DOHH2 (cell line): ENCODE measurements at regions not wholly inside any gene's neighbourhood (a gene's known extent, or its start where the extent isn't known, plus 50 kb on each side); places are given as distances from the start of the nearest gene placed in this dataset.
"Not testable (repeated sequence)": the region's sequence is repeated elsewhere in the genome, so short reads cannot be mapped to it uniquely, and the experiment has no call there.

Experiments used
- H3F3A ChIP-seq: fragments of 200-600 bp; sonication (generic), shearing (Covaris generic); 2 replicates; pipeline ENCODE4 v1.6.0; 2016; ENCODE audit warnings: antibody characterized with exemption, mild to moderate bottlenecking; ENCODE audit not compliant: control insufficient read depth, insufficient read depth
- H3K27ac ChIP-seq: fragments of 200-600 bp; sonication (generic); 2 replicates; pipeline ENCODE4 v1.5.1; 2014; ENCODE audit warnings: low read depth, mild to moderate bottlenecking, low read length, moderate library complexity
- H3K27me3 ChIP-seq: fragments of 200-600 bp; sonication (generic); 2 replicates; pipeline ENCODE4 v1.6.1; 2014; ENCODE audit warnings: mild to moderate bottlenecking, low read length, mixed read lengths; ENCODE audit not compliant: control insufficient read depth
- H3K36me3 ChIP-seq: fragments of 200-600 bp; sonication (generic); 2 replicates; pipeline ENCODE4 v1.6.1; 2014; ENCODE audit warnings: mild to moderate bottlenecking, low read length, moderate library complexity, mixed read lengths; ENCODE audit not compliant: control insufficient read depth
- H3K4me1 ChIP-seq: fragments of 200-600 bp; sonication (generic); 2 replicates; pipeline ENCODE4 v1.6.1; 2014; ENCODE audit warnings: mild to moderate bottlenecking, low read length, mixed read lengths; ENCODE audit not compliant: control insufficient read depth
- H3K4me2 ChIP-seq: fragments of 200-600 bp; sonication (generic); 2 replicates; pipeline ENCODE4 v1.6.0; 2014; ENCODE audit warnings: mild to moderate bottlenecking, low read length, moderate library complexity
- H3K4me3 ChIP-seq: fragments of 200-600 bp; sonication (generic); 2 replicates; pipeline ENCODE4 v1.5.1; 2014; ENCODE audit warnings: mild to moderate bottlenecking, low read length, mixed read lengths
- H3K79me2 ChIP-seq: fragments of 200-600 bp; sonication (generic); 2 replicates; pipeline ENCODE4 v1.6.1; 2014; ENCODE audit warnings: mild to moderate bottlenecking, low read length, mixed read lengths; ENCODE audit not compliant: control insufficient read depth
- H3K9me2 ChIP-seq: fragments of 200-600 bp; sonication (generic); replicated peaks from 2 replicates; pipeline ENCODE4 v1.6.1; 2014; ENCODE audit warnings: mild to moderate bottlenecking, low read length, mixed read lengths; ENCODE audit not compliant: control insufficient read depth
- H3K9me3 ChIP-seq: fragments of 200-600 bp; sonication (generic); 2 replicates; pipeline ENCODE4 v1.6.1; 2014; ENCODE audit warnings: antibody characterized with exemption, low read length, mixed read lengths; ENCODE audit not compliant: control insufficient read depth, insufficient read depth
- H4K20me1 ChIP-seq: fragments of 200-600 bp; sonication (generic); 2 replicates; pipeline ENCODE4 v1.6.0; 2014; ENCODE audit warnings: low read depth, mild to moderate bottlenecking, antibody characterized with exemption, low read length, moderate library complexity; ENCODE audit not compliant: control insufficient read depth, insufficient read depth
- EZH2phosphoT487 ChIP-seq: fragments of 200-600 bp; sonication (generic); IDR thresholded peaks from 2 replicates; pipeline ENCODE4 v1.6.1; 2017; ENCODE audit warnings: borderline replicate concordance, mild to moderate bottlenecking, antibody characterized with exemption, low read length, moderate library complexity, mixed read lengths
- TF ChIP-seq, protein P1 (sequence below): fragments of 200-600 bp; sonication (generic); IDR thresholded peaks from one replicate; pipeline ENCODE4 v1.5.1; 2014; ENCODE audit warnings: antibody characterized with exemption, mild to moderate bottlenecking, low read depth, low read length; ENCODE audit not compliant: poor library complexity, severe bottlenecking

DNA sequence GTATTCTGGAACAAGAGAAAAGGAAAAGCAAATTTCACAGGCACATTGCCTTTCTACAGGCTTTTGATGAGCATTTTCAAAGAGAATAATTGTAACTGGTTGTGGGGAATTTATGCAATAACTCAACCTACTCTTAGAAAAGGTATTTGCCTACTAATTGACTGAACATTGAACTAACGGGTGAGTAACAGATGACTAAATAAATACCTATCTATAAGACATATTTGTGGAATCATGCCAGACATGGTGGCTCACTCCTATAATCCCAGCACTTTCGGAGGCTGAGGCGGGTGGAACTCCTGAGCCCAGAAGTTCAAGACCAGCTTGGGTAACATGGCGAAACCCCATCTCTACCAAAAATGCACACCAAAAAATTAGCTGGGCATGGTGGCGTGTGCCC is 367.7 kb downstream of the CGGBP1 start:
- no peaks in the 10 kb centered on the region for H3K79me2 ChIP-seq
- no peaks in the 10 kb centered on the region for H3K36me3 ChIP-seq
- no peak for TF ChIP-seq EZH2phosphoT487
- TF ChIP-seq, protein P1, sequence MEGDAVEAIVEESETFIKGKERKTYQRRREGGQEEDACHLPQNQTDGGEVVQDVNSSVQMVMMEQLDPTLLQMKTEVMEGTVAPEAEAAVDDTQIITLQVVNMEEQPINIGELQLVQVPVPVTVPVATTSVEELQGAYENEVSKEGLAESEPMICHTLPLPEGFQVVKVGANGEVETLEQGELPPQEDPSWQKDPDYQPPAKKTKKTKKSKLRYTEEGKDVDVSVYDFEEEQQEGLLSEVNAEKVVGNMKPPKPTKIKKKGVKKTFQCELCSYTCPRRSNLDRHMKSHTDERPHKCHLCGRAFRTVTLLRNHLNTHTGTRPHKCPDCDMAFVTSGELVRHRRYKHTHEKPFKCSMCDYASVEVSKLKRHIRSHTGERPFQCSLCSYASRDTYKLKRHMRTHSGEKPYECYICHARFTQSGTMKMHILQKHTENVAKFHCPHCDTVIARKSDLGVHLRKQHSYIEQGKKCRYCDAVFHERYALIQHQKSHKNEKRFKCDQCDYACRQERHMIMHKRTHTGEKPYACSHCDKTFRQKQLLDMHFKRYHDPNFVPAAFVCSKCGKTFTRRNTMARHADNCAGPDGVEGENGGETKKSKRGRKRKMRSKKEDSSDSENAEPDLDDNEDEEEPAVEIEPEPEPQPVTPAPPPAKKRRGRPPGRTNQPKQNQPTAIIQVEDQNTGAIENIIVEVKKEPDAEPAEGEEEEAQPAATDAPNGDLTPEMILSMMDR, result no peak
- H3K9me3 ChIP-seq, result no peaks in the 10 kb centered on the region
- H3K4me2 ChIP-seq, result no peak overlapping the region
- no peaks in the 10 kb centered on the region for H3K4me1 ChIP-seq
- H3F3A ChIP-seq, result no peaks in the 10 kb centered on the region
- no peaks in the 10 kb centered on the region for H4K20me1 ChIP-seq
- no peak overlapping the region for H3K4me3 ChIP-seq
- no peak overlapping the region for H3K27ac ChIP-seq
- H3K9me2 ChIP-seq, result no peaks in the 10 kb centered on the region
- no peaks in the 10 kb centered on the region for H3K27me3 ChIP-seq

DNA sequence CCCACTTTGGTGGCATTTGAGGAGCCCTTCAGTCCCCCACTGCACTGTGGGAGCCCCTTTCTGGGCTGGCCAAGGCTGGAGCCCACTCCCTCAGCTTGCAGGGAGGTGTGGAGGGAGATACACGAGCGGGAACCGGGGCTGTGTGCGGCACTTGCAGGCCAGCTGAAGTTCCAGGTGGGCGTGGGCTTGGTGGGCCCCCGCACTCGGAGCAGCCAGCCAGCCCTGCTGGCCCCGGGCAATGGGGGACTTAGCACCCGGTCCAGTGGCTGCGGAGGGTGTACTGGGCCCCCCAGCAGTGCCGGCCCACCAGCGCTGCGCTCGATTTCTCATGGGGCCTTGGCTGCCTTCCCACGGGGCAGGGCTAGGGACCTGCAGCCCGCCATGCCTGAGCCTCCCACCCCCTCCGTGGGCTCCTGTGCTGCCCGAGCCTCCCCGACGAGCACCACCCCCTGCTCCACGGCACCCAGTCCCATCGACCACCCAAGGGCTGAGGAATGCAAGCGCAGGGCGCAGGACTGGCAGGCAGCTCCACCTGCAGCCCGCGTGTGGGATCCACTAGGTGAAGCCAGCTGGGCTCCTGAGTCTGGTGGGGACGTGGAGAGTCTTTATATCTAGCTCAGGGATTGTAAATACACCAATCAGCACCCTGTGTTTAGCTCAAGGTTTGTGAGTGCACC is 379.7 kb downstream of the CGGBP1 start:
- not testable (repeated sequence) for H3K4me3 ChIP-seq, H3K9me2 ChIP-seq, H3K27ac ChIP-seq, H3K4me2 ChIP-seq, H3K4me1 ChIP-seq, H3K9me3 ChIP-seq, H3K27me3 ChIP-seq, H3K36me3 ChIP-seq, H3K79me2 ChIP-seq, H4K20me1 ChIP-seq, H3F3A ChIP-seq

DNA sequence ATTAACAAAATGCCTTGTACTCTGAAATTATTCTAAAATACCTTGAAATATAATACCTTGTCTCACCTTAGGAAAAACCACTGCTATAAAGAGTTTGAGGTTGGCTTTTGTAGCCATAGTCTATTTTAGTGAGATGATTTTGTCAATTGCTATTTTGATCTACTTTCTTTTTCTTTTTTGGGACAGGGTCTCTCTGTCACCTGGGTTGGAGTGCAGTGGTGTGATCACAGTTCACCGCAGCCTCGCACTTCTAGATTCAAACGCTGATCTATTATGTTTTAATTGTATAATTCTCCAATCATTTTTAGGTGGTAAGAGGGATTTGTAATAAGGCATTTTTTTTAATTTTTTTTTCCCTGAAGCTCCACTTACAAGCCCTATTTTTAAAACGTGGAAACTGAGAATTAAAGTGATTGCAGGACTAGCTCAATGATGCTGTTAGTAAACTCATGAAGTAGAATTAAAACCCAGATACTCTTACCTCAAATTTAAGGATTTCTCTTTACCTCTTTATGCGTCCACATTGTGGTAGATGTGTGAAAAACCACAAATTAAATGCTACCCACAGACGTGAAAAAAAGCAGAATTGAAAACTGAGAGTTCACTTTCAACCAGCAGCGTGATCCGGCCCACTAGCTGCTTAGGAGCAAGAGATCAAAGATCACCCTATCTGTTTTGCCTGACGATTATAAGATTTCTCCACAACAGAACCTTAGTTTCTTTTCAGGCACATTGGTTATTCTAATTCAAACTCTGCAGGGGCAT is 384.2 kb downstream of the CGGBP1 start:
- no peaks in the 10 kb centered on the region for H3F3A ChIP-seq
- no peaks in the 10 kb centered on the region for H3K9me3 ChIP-seq
- no peak overlapping the region for H3K27ac ChIP-seq
- H3K4me3 ChIP-seq, result no peak overlapping the region
- H3K4me1 ChIP-seq, result 0 out of 2 replicates have a peak, but pooled peaks cover 3% of the 10 kb centered on the region
- no peaks in the 10 kb centered on the region for H3K9me2 ChIP-seq
- H3K36me3 ChIP-seq, result no peaks in the 10 kb centered on the region
- no peaks in the 10 kb centered on the region for H3K27me3 ChIP-seq
- no peak overlapping the region for H3K4me2 ChIP-seq
- TF ChIP-seq, protein P1, result no peak
- TF ChIP-seq EZH2phosphoT487, result no peak
- H4K20me1 ChIP-seq, result no peaks in the 10 kb centered on the region
- H3K79me2 ChIP-seq, result no peaks in the 10 kb centered on the region

DNA sequence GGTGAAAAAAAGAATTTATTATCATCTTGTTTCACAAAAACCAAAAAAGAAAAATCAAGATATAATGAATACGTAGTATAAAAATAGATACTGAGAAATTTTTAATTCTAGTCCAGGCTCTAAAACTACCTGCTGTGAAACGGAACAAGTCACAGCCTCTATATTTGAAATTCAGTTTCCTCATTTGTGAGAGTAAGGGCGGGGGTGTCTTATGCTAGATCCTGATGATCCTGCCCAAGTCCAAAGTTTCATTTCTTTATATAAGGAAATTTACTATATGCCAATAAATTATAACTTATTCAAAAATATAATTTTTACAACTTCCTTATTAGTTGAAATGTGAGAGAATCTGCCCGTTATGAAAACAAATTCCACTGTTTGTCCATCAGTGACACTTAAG is 385.7 kb downstream of the CGGBP1 start:
- no peak overlapping the region for H3K4me3 ChIP-seq
- no peak overlapping the region for H3K4me2 ChIP-seq
- no peaks in the 10 kb centered on the region for H3K27me3 ChIP-seq
- 0 out of 2 replicates have a peak, but pooled peaks cover 3% of the 10 kb centered on the region for H3K4me1 ChIP-seq
- H3K27ac ChIP-seq, result no peak overlapping the region
- no peaks in the 10 kb centered on the region for H3K79me2 ChIP-seq
- no peaks in the 10 kb centered on the region for H3K36me3 ChIP-seq
- no peaks in the 10 kb centered on the region for H3K9me2 ChIP-seq
- TF ChIP-seq EZH2phosphoT487, result no peak
- TF ChIP-seq, protein P1, result no peak
- no peaks in the 10 kb centered on the region for H4K20me1 ChIP-seq
- H3K9me3 ChIP-seq, result no peaks in the 10 kb centered on the region
- no peaks in the 10 kb centered on the region for H3F3A ChIP-seq
